ENCODE measurements at regions not wholly inside any gene's neighbourhood (a gene's known extent, or its start where the extent isn't known, plus 50 kb on each side); places are given as distances from the start of the nearest gene placed in this dataset.
"Not testable (repeated sequence)": the region's sequence is repeated elsewhere in the genome, so short reads cannot be mapped to it uniquely, and the experiment has no call there.

- no peak for DNase-seq (ENCODE audit: low spot score)
These were observed 352.8 kb upstream of the EPHA5 start for GRCh38 chr4:66023061-66023460.

GRCh38 chr4:66017671-66018070 is 347.4 kb upstream of the EPHA5 start:
- DNase-seq (ENCODE audit: low spot score): no peak

DNA sequence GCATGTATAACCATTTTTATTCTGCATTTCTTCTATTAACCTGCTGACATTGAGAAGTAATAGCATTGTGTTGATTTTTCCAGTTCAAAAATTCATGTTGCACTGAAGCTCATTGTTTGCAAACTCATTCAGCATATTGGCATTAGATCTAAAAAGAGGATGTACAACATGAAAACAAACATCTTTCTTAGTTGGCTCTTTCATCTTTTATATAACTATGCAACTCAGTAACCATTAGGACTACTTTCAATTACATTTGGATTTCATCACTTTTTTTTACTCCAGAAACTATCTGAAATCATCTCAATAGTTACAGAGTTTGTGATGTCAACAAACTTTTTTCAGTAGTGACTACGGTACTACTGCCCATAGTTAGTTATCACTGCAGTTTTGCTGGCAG is 346.0 kb upstream of the EPHA5 start:
- DNase-seq (ENCODE audit: low spot score): no peak

DNA sequence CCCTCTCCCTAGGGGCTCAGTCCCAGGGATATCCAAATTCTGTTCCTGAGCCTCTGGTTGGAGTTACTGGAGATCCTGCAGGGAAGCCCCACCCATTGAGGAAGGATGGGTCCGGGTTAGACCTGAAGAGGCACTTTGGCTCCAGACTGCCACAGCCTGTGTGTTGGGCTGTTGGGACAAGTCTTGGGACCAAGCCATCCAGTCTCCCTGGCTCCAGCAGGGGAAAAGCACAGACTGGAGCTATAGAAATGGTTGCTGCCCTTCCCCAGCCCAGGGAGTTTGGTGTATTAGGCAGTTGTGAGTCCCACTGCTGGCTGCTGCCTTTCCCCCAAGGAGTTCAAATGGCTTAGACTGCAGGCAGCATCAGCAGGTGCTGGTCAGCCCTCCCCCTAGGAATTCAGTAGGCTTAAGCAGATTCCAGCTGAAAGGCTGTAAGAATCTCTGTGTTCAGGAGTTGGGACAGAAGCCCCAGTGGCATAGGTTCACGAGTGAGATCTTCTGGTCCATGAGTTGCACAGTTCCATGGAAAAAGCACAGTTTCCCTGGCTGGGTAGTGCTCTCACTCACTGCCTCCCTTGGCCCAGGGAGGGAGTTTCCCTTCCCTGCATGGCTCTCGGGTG is 344.0 kb upstream of the EPHA5 start:
- DNase-seq (ENCODE audit: low spot score): peak; percentile 33

- DNase-seq (ENCODE audit: low spot score): no peak
These were observed 330.3 kb upstream of the EPHA5 start for GRCh38 chr4:66000510-66001117.

DNA sequence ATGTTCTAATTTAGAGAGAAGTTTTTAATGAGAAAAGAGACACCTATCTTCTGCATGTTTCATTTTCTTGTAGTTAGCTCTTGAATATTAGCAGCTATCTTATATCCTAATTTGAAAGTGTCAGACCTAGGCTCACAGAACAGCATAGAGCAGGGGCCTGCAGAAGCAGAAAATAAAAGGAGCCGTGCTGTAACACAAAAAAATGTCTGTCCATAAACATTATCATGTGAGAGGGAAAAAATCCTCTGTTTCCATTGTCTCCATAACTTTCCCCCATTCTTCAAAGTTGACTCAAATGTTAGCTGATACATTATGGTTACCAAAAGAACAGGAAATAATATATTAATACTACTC is 329.2 kb upstream of the EPHA5 start:
- no peak for DNase-seq (ENCODE audit: low spot score)

- DNase-seq (ENCODE audit: low spot score): not testable (repeated sequence)
These were observed 328.7 kb upstream of the EPHA5 start for GRCh38 chr4:65998807-65999517.

DNA sequence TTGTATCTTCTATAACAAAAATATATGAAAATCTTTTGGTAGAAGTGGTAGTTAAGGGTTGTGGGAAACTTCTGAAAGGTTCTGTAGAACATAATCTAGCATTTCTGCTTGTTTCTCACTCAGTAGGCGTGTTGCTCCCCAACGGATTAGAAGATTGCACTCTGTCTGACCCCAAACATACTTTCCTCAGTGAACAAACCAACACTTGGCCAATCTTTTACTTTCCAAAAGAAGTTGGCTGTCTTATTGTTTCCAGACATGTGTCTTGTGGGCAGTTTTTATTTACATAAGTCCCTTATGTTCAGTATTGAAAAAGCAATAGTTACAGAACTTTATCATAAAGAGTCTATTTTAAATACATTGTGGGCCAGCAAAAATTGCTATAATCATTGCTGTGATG is 312.8 kb upstream of the EPHA5 start:
- DNase-seq (ENCODE audit: low spot score): no peak

DNA sequence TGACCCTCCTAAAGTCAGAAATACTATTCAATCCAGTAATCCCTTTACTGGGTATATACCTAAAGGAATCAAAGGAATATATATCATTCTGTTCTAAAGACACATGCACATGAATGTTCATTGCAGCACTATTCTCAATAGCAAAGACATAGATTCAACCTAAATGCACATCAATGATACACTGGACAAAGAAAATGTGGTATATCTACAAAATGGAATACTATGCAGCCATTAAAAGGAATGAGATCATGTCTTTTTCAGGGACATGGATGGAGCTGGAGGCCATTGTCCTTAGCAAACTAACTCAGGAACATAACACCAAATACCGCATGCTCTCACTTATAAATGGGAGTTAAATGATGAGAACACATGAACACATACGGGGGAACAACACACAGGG is 306.0 kb upstream of the EPHA5 start:
- DNase-seq (ENCODE audit: low spot score): no peak

DNA sequence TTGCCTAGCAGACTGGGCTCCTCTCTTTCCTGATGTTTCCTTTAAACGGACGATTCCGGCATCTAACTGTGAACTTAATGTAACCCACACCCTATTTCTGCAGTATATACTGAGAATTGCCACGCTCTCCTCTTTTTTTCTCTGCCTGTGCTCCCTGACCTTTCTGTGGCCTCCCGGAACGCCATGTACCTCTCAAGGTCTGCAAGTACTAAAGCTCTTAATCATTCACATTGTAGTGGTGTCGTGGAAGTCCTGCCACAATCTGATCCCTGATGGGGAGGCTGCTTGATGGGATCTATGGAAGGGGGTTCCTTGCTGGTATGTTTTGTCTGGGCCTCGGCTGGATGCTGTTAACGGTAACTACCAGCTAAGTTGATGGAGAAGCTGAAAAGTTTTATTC is 302.9 kb upstream of the EPHA5 start:
- no peak for DNase-seq (ENCODE audit: low spot score)

DNA sequence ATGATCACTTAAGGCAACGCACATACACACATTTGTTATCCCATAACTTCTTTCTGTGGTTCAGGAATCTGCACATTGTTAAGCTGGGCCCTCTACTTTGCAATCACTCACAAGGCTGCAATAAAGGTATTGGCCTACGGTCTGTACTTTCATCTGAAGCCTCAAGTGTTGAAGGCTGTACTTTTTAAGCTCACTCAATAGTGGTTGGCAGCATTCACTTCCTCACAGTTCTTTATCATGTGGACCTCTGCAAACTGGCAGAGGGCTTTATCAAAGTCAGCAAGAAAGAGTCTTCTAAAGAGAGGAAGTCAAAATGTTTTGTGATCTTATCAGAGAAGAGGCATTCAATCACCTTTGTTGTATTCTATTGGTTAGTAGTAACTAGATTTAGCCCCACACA is 301.4 kb upstream of the EPHA5 start:
- DNase-seq (ENCODE audit: low spot score): no peak

DNA sequence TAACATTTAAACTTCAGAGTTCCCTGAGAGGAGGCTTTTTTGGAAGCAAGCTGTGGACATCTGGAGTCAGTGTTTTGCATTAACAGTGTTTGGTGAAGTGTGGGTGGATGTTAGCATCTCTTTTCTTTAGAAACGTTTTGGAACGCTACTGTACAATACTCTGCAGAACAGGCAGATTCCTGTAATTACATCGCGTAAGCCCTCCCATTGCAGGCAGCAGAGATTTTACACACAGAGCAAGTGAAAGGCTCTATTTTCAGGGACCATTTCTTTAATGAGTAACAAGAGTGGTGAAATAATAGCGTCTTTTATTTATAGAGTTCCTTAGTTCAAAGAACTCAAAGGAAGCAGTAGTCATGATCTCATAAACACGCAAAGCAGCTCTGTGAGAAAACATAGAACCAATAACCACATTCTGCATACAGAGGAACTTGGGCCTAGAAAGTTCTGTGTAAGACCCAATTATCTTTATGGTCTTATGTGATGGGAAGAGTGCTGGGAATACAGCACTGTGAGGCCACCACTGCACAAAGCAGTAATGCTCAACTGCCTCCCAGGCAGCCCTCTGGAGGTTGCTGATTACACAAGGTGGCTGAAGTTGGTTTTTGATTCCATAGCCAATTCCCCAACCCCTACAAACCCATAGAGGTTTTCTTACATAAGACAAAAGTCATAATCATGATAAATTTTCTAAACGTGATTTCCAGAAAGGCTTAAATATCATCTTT is 298.7 kb upstream of the EPHA5 start:
- DNase-seq (ENCODE audit: low spot score): no peak

GRCh38 chr4:65960751-65961150 is 290.5 kb upstream of the EPHA5 start:
- DNase-seq (ENCODE audit: low spot score): no peak

DNA sequence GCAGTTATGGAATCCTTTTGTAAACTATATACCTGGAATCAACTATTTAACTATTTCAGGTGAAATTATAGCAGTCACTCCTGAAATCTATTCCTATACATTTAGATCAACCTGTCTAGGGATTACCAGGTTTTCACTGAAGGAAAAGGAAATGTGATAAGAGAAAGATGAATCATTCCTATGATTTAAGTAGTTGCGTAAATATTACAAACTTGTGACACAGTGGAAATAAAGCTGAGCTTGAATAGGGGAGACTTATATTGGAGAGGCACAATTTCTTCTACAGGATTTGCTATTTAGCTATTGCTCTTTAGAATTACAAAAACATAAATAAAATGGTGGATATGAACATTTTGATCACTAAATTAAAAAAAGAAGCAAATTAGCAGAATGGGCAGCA is 284.1 kb upstream of the EPHA5 start:
- DNase-seq (ENCODE audit: low spot score): no peak

DNA sequence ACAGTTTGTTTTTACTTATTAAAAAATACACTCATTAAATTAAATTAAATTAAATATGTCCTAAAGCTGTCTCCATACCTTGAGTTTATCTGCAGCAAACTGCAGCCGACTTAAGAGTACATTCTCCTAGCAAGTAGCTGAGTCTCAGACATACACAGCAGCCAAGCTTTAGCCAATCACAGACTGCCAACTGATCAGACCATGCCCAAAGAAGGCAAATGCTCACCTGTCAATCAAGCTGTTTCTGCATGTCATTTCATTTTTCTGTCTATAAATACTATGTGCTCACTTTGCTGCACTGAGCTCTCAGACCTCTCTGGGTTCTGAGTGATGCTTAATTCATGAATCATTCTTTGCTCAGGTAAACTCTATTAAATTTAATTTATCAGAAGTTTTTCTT is 280.9 kb upstream of the EPHA5 start:
- no peak for DNase-seq (ENCODE audit: low spot score)

- DNase-seq (ENCODE audit: low spot score): peak; percentile 54
These were observed 272.8 kb upstream of the EPHA5 start for GRCh38 chr4:65943076-65943475.

GRCh38 chr4:65924843-65925242 is 254.6 kb upstream of the EPHA5 start:
- DNase-seq (ENCODE audit: low spot score): no peak

- no peak for DNase-seq (ENCODE audit: low spot score)
These were observed 253.3 kb upstream of the EPHA5 start for GRCh38 chr4:65923616-65924015.

- no peak for DNase-seq (ENCODE audit: low spot score)
These were observed 250.9 kb upstream of the EPHA5 start for GRCh38 chr4:65921180-65921579.

- no peak for DNase-seq (ENCODE audit: low spot score)
These were observed 248.6 kb upstream of the EPHA5 start for GRCh38 chr4:65918872-65919271.

DNA sequence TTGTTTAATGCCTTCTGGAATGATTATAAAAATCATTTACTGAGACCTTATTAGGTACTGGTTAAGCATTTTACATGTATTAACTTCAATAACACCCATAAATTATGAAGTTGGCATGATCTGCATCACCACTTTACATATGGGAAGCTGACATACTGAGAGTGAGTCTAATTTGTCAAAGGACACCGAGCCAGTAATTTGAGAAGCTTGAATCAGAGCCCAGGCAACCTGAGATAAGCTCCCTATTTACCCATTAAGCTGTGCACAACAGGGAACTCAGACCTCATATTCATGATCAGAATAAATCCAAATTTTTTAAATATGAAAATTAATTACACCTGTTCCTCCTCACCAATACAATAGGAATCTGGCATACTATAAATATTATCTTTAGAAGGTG is 247.9 kb upstream of the EPHA5 start:
- peak; percentile 22 for DNase-seq (ENCODE audit: low spot score)

- no peak for DNase-seq (ENCODE audit: low spot score)
These were observed 247.2 kb upstream of the EPHA5 start for GRCh38 chr4:65917486-65917885.

GRCh38 chr4:65911720-65912119 is 241.4 kb upstream of the EPHA5 start:
- DNase-seq (ENCODE audit: low spot score): no peak

All from iPS-NIHi11 (cell line).